HG02642 (cell line): ENCODE measurements at regions not wholly inside any gene's neighbourhood (a gene's known extent, or its start where the extent isn't known, plus 50 kb on each side); places are given as distances from the start of the nearest gene placed in this dataset.

Experiments
- ATAC-seq: cut with Tn5 transposase; IDR thresholded peaks from one replicate; pipeline ENCODE4 v1.9.1; 2021; ENCODE audit warnings: mild to moderate bottlenecking; ENCODE audit not compliant: unreplicated experiment, poor library complexity

DNA sequence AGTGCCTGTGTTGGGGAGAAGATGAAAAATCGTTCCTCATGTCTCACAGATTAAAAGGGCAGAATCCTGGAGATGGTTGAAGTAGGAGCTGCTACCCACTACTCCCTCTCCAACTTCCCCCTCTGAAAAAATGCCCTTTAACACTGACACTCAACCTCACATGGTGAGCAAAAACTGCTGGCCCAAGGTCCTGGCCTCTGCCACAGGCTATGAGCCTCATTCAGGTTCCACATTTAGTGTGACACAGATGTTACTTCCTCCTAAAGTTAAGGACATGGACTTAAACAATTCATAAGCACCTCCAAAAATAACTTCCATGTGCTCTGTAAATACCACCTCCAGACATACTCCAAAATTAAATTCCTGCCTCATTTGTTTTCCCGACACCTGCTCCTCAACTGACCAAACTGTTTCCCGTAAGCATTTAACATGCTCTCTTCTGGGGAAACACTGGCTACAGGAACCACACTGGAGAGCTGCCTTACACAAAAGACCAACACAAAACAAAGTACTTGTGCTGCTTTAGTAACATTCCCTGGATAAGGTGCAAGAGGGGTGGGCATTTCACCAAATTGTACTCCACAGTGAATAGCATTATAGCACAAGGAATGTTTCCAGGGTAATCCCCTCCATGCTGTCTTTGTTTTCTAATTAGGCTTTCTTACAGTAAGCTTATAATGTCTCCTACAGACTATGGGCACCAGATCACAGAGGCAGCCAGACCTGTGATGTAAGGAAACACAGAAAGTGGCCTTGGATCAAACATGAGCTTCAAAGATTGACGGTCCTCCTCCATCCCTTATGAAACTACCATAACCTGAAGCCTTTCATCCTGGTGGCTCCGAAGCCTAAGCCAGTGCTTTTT is 57.0 kb downstream of the PHLDA1 start:
- ATAC-seq = no peak

DNA sequence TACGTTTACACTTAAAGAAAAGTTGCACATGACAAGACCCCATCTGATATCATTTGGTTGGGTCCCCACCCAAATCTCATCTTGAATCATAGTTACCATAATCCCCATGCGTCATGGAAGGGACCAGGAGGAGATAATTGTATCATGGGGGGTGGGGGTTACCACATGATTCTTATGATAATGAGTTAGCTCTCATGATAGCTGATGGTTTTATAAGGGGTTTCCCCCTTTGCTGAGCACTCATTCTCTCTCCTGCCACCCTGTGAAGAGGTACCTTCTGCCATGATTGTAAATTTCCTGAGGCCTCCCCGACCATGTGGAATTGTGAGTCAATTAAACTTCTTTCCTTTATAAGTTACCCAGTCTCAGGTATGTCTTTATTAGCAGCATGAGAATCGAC is 60.3 kb downstream of the PHLDA1 start:
- ATAC-seq = no peak

DNA sequence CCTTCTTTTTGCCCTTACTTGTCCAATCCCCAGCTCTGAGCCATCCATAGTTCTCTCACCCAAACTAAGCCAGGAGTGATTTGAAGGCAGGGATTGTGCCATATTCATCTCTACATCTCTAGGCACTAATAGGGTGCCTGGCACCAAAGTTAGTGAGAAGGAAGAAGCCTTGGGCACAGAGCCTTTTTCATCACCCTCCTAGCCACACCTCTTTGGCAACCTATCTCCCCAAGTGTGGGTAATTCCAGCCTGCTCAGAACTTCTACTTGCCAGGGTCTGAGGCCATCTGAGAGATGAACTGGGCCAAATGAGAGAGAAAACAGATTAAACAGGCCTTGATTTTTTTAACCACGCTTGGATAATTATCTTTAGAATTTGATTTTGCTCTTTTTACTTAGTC is 61.3 kb downstream of the PHLDA1 start:
- no peak for ATAC-seq

DNA sequence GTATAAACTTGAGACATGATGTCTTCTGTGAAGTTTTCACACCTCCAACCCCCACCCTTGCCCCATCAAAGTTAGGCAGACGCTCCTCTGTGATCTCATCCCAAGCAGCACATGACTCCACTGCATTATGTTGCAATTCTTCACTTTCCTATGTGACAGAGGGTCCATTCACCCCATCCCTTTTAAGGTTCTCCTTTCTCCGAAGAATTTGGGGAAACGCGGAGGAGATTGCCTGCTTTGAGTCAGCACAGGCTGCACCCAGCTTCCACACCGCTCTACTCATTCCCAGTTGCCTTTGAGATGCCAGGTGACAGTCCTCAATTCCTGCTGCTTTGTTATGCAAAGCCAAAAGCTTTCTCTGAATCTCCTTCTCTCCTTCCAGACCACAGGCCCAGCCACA is 61.8 kb downstream of the PHLDA1 start:
- ATAC-seq = no peak

DNA sequence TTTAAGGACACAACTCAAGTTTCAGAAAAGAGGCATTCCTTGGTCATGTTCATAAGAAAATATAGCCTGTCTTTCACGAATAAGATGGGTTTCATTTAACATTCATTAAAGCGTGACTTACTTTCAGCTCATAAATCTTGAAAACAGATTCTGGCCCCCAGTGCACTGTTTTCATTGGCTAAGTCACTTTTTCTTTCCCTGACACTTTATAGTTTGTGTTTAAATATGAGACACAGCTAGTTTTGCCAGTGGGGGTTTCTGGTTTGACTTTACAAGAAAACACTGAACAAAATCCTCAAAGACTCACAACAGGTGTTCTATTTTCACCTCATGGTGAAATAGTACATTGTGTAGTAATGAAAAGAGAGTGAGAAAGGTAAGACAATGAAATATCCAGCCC is 65.9 kb downstream of the PHLDA1 start:
- no peak for ATAC-seq

DNA sequence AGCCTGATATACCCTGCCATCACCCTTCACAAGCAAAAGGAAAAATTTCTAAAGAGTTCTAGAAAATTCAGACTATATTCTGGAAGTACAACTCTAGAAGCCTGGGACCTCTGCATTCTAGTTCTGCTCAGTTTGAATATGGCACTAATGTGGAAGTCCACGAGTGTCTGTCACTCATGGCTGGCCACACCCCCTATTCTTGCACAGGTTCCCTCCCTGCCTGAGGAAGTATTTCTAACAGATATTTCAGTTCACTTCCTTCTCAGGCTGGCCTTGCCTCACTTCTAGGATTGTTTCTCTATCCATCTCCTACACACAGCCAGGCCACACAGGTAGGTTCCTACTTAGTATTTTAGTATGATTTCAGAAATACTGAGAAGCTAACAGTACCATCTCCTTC is 67.4 kb downstream of the PHLDA1 start:
- no peak for ATAC-seq

DNA sequence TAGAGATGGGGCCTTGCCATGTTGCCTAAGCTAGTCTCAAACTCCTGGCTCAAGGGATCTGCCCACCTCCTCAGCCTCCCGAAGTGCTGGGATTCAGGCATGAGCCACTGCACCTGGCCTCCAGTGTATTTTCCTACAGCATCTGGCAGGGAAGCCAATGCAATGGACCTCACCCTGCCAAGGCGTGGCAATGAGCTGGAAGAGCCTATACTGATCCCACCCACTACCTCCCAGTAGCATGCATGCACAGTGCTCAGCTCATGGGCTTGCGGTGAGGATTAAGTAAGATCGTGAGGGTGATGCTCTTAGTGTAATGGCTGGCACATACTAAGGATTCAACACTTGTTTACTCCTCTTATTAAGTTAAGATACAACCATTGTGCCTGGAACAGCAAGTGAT is 69.7 kb downstream of the PHLDA1 start:
- no peak for ATAC-seq

DNA sequence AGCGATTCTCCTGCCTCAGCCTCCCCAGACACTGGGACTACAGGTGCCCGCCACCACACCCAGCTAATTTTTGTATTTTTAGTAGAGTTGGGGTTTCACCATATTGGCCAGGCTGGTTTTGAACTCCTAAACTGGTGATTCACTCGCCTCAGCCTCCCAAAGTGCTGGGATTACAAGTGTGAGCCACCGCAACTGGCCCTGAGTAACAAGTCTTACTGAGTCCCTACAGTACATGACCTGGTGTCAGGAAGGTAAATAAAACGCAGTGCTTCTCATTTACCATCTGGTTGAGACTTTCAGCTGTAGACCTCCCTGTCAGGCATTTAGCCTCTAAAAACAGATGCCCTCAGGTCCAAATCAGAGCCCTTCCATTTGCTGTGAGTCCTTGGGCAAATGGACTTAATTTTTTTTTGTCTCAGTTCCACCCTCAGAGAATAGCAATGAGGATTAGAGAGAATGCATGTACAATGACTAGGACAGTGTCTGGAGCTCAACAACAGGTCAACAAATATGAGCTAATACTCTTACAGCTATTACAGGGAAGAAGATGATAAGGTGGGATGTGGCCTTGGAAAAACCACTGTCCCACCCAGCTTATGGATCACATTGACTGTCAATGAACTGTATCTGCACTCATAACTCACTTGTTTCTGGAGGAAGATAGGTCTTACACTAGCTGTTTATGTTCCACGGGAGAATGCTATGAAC is 70.5 kb downstream of the PHLDA1 start:
- ATAC-seq = no peak

DNA sequence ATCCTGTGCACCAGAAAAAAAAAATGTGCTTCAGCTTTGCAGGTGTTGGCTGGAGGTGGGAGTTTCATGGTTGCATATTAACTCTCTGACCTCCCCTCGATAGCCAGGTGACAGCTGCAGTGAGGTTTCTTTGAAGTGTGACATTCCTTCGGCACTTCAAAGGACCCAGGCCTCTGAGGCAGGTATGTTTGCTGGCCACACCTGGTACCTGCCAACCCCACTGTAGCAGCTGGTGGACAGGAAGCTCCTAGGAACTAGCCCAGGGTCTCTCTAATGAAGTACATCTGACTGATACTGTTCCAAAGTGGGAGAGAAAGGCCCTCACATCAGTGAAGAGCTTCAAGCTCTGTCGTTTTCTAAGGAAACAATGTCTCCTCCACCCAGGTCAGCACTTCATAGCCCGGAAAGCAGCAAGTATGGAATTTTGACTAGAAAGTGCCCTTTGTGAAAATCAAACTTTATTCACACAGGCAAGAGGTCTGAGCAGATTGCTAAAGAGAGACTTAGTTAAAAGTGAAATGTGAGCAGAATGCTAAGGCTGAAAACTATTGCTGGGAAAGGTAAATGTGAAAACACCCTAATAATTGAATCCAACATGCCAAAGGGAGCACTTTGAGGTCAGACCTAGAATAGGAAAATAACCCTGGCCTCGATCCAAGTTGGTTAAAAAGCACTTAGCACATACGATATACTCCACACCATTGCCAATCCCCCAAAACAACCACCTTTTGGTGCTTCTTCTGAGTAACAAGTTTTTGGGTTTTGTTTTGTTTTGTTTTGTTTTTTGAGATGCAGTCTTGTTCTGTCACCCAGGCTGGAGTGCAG is 71.3 kb downstream of the PHLDA1 start:
- ATAC-seq = no peak

DNA sequence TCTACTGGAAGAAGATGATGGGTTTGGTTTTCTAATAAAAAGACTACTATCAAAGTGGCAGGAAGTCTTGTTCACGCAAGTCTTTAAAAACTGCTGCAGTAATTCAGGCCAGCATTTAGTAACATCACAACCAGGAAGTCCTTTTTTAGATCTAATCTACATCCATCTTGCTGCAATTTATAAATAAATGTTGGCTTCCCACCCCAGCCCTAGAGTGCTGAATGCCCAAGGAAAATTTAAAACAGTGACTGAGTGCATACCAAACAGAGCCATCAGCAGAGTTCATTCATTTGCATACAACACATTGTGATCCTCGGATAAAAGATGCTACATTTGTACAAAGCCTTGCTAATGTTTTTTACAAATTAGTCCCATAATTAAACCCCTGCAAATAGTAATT is 72.1 kb downstream of the PHLDA1 start:
- ATAC-seq = no peak

DNA sequence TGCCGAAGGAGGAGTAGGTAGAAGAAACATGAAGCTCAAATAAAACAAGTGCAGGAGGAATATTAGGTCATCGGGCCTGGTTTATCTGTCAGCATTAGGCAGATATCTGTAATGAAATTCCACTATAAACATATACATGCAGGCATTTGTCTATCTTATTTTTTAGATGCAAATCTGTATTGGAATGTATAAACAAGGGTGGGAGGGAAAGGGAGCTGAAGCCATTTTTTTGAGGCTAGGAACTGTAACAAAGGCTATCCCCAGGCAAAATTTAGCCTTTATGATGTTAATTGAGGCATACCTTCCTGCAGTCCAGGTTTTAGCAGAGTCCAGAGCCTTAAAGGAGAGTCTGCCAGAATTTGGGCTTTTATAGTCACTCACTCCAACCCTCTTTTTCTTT is 72.5 kb downstream of the PHLDA1 start:
- ATAC-seq = no peak

DNA sequence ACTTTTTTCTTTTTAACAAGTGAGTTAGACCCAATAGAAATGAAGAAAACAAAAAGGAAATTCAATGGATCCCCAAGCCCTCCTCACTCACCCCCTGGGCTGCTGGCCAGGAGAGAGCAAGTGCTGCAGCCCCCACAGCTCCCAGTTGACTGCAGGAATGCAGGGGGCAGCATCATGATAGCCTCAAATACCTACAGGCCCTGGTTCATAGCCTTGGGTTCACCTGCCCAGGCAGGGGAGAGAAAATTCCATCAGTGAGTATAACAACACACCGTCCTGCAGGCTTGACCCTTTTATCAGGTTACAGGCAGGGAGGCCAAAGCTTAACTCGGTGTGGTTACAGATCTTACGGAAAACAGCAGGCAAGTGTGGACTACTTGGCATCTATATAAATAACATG is 76.3 kb downstream of the PHLDA1 start:
- ATAC-seq = no peak

DNA sequence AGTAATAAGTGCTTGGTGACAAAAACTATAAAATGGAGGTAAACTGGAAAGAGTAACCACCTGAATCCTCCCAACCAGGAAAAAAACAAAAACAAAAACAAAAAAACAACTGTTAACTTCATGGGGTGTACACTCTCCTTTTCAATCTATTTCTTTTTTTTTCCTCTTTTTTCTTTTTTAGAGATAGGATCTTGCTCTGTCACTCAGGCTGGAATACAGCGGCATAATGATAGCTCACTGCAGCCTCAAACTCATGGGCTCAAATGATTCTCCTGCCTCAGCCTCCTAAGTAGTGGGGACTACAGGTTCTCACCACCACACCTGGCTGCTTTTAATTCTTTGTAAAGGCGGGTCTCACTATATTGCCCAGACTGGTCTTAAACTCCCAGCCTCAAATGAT is 76.8 kb downstream of the PHLDA1 start:
- no peak for ATAC-seq

DNA sequence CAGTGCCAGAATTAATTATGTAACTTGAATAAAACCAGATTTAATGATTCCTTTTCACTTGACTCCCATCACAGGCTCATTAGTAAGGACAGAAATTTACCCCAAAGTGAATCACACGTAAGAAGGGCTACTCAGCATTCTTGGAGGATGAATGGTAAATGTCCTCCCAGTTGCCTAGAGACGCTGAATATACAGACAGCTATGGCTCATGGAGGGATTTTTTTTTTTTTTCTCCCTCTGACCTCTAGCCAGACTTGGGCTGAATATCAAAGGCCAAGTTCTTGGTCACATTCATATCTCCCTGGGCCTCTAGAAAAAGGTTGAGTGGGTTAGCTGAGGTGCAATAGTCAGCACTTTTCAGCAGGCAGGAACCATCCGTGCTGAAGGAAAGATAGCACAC is 77.5 kb downstream of the PHLDA1 start:
- no peak for ATAC-seq

DNA sequence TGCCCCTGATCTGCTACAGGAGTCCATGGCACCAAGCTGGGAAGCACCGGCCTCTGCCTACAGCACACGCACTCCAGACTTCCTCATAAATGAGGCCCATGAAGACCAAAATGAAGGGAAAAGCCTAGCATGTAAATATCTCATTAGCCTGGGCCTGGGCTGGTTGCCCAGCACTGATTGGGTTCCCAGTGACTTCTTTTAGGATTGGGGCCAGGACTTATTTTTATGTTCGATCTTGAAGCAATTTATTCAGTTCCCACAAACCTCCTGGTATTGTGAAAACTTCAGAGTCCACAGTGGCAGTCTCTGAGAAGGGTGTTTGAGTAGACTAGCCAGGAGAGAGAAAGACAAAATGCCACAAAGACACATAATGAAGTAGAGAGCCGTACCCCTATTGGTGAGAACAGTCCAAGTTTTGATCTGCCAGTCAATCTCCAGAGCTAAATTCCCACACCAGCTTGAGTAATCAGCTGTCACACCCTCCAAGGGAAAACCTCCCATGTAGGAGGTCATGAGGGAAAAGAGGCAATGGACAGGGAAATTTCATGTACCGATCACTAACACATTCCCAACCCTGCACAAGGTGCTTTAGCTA is 78.2 kb downstream of the PHLDA1 start:
- no peak for ATAC-seq

DNA sequence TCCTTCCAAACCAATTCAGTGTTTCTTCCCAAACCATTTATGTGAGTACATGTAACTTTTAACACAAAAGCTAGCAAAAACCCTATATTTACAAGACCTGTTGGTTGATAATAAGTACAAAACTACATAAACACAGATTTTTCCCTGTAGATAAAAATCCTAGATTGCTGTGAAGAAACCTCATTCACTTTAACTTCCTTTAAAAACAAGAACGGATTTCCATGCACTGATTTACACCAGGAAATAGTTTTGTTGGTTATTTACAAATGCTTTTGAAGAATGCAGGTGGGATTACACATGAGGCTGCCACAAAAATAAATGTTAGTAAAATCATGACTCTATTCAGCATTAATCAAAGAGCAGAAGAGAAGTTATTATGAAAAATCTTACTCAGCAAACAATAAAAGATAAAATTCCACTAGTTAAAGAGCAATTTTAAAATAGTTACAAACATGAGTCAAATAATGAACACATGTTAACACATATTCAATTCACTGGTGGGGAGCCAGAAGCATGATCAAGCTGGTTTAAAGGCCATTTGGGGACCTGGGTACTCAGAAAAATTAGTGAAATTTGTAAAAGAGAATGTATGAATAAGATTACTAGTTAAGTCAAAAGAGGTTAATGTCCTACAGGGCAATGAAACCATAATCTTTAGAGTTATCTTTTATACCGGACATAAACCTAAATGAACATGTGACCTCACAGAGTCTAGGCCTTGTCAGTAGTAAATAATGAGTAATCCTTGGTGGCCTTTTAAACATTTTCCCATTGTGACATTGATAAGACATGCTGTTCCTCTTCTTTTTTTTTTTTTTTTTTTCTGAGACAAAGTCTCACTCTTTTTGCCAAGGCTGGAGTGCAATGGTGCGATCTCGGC is 79.9 kb downstream of the PHLDA1 start:
- ATAC-seq = no peak

DNA sequence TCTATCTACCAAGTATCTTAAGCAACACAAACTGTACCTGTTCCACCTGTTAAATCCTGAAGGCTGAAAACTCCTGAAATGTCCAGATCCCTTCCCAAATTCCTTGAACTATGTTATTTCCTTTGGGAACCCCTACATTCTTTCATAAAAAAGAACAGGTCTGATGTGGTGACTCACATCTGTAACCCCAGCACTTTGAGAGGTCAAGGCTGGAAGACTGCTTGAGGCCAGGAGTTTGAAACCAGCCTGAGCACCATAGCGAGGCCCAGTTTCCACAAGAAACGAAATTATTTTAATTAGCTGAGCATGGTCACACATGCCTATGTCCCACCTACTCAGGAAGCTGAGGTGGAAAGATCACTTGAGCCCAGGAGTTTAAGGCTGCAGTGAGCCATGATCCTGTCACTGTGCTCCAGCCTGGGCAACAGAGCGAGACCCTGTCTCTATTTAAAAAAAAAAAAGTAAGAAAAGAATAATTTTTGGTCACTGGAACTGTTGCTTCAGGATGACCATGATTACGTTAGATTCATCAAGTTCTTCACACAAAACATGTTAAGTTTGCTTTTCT is 84.3 kb downstream of the PHLDA1 start:
- no peak for ATAC-seq

DNA sequence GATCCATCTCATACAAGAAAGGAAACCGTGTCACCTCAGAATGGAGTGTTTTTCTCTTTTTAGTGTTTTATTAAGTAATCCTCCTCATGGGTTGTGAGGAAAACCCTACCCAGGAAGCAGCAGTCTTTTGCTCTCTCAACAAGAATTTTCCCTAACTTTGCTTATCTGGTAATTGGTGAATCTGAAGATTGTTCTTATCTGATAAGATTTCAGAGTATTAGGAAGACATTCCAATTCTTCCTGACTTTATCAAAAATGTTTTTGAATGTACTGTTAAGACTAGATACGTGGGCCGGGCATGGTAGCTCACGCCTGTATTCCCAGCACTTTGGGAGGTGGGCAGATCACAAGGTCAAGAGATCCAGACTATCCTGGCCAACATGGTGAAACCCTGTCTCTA is 86.0 kb downstream of the PHLDA1 start:
- no peak for ATAC-seq

DNA sequence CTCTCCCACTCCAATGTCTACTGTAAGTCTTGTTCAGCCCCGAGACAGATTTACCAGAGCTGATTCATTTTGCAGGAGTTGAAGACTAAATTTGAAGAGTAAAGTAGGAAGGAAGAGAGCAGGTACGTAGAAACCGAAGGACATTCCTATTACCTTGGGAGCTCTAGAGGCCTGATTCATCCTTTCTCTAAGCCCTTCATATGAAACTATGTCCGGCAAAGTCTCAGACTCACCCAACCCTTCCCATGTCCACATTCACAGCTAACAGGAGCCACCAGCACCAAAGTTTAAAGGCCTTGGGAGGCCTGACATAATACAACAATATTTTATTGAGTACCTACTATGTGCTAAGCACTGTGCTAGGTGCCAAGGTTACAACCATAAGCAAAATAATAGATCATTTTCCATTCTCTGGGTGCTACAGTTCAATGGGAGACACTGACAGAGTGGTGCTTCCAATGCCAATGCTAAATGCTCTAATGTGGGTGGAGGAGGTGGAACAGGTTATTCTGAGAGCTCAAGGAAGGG is 86.6 kb downstream of the PHLDA1 start:
- ATAC-seq = no peak
